ENCODE measurements at regions not wholly inside any gene's neighbourhood (a gene's known extent, or its start where the extent isn't known, plus 50 kb on each side); places are given as distances from the start of the nearest gene placed in this dataset.
A peak's percentile ranks its signal among the peaks of the same experiment; 100 is the strongest.
"Not testable (repeated sequence)": the region's sequence is repeated elsewhere in the genome, so short reads cannot be mapped to it uniquely, and the experiment has no call there.

DNA sequence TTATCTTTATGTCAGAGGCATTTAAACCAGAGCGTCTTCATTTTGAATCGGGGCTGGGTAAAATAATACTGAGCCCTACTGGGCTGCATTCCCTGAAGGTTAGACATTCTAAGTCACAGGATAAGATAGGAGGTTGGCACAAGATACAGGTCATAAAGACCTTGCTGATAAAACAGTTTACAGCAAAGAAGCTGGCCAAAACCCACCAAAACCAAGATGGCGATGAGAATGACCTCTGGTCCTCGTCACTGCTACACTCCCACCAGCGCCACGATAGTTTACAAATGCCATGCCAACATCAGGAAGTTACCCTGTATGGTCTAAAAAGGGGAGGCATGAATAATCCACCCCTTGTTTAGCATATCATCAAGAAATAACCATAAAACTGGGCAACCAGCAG is 110.5 kb upstream of the ZFP64 start:
- not testable (repeated sequence) for DNase-seq

DNA sequence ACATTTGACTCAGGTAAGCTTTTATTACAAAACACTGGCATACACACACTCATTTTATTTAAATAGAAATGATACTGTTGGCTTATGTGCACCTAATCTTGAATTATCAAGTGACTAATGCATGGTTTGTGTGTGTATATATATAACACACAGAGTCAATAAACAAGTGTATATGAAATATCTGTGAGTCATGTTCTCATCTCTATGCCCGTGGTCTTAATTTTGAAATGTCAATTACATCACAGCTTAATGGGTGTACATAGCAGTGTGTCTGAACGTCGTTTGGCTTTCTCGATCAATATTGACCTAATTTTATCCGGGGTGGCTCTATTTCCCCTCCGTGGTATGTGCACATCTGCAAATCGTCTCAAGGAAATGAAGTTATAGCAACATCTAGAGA is 104.0 kb upstream of the ZFP64 start:
- no peak for DNase-seq

DNA sequence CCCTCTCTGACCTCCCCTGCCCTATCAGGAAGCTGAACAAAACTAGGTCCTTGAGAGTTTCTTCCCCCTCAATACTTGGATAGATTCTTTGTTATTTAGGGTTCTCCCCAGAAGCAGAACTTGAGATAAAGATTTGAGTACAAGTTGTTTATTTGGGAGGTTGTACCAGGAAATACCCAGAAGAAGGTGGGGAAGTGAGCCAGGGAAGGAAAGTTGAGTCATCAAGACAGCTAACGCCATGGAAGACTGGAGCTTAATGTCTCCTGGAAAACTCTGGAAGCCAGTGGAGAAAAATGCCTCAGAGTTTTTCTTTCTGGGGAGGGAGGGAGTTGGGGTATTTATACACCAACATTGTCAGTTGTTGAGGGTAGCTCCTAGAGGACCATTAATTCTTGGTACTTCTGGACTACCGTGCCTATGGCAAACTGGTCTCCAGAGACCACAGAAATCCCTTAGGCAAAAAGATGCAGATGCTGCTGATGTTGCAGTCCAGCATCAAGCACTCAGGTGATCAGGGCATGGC is 102.6 kb upstream of the ZFP64 start:
- DNase-seq = no peak

DNA sequence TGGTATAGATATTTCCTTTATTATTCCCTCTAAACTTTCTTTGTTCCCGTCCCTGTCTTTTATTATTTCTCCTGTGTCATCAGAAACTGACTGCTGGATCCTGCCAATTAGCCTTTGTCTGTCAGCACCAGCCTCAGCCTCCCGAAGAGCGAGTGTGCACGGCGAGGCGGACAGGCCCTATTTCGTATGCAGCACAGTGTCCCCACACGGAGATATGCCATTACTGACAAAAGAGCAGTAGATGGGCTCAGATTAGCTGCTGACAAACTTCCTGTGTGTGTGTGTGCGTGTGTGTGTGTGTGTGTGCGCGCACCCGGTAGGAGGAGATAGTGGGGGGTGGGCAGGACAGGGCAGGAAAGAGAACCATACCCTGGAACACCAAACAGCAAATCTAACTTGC is 99.5 kb upstream of the ZFP64 start:
- DNase-seq = no peak

DNA sequence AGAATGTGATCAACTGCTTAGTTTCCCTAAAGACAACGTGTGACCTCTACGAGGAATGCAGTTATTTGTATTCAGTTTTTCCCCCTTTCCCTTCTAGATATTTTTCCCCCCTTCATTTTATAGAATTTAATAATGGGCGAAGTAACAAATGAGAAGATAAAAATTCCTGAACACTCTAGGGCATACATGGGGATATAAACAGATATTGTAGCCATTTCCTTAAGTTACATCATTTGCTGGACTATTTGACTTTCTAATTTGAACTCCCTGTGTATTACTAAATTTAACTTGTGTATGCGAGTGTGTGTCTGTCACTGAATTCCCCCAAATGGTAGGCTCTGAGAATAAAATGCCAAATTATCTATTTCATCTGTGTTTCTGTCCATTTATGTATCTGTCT is 99.0 kb upstream of the ZFP64 start:
- no peak for DNase-seq

DNA sequence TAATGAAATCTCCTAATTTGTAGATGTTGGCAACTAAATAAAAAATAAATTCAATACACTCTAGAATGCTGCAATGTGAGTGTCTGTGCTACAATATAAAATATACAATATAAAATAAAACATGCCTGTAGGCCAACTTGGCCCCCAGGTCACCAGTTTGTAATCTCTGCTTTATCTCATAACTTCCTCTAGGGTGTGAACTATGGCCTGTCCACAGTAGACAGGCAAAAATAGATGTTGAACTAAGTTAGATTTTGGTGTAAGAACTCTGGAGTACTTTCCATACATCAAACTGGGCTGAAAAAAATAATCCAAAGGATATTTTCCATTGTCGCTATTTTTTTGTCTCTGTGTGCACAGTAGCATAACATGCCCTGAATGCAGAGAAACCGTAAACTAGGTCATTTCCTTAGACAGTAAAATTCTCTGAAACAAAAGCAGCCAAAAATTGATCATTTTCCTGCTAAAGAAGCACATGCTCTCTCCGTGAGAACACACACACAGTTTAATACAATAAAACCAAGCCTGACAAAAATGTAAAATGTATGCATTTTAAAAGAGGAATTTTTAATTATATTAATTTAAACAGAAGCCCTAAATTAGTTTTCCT is 98.5 kb upstream of the ZFP64 start:
- DNase-seq = no peak

DNA sequence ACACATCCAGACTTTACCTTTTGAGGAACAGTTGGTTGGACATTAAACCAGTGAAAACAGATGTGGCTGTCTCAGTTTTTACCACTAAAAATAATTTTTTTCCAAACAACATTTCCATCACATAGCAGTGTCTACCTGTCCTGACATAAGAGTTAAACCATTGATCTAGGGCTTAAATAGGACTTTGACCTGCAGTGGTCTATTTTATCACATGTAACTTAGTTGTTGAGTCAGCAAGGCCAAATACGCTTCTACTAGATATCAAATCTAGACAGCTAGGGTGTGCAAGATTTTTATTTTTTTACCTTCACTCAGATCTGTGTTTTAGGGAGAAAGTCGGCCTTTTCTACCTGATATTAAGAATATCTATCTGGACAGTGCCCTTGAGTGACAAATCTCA is 88.8 kb upstream of the ZFP64 start:
- DNase-seq = no peak

DNA sequence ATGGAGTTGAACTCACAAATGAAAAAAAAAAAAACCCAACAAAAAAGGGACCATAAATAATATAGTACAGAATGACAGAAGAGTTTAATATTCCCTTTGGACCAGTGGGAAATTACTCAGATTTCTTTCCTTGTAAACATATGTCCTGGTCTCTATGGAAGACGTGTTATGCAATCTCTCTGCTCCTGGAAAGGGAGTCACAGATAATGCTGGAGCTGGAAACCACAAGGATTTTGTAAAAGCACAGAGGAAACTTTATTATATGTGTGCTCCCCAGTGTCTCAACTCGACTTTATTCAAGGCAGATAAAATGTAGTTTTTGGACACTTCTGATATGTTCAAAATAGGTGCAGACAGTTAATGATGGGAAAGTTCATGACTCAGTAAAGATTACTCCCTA is 88.1 kb upstream of the ZFP64 start:
- no peak for DNase-seq

DNA sequence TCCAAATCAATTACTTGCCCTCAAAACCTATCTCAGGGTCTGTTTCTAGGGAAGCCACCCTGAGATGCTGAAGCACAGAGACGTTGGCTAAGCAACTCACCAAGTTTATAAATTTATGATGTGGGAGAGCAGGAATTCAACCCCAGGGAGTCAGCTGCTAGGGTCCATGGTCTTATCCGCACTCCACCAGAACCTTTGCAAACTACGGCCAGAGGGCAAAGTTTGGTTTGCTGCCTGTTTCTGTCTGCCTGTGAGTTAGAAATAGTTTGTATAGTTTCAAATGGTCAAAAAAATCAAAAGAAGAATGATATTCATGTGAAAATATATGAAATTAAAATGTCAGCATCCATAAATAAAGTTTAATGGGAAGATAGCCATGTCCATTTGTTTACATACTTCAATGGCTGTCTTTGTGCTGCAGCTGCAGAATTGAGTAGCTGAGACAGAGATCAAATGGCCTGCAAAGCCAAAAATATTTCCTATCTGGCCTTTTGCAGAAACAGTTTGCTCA is 83.7 kb upstream of the ZFP64 start:
- no peak for DNase-seq

DNA sequence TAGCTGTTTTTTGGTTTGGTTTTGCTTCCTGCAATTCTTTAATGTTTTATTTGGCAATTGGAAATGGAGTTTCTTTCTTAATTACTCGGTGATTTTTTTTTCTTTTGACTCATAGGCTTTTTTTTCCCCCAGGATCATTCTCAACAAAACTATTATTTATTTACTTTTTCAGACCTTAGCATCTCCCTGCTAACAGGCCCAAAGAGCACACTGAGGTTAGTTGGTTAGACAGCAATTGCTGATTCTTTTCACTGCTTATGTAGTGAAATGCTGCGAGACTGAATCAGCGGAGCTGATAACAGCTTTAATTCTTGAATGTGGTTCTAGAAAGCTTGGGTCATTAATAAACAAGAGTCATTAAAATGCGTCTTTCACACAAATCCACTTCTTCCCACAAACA is 79.1 kb upstream of the ZFP64 start:
- DNase-seq = no peak

DNA sequence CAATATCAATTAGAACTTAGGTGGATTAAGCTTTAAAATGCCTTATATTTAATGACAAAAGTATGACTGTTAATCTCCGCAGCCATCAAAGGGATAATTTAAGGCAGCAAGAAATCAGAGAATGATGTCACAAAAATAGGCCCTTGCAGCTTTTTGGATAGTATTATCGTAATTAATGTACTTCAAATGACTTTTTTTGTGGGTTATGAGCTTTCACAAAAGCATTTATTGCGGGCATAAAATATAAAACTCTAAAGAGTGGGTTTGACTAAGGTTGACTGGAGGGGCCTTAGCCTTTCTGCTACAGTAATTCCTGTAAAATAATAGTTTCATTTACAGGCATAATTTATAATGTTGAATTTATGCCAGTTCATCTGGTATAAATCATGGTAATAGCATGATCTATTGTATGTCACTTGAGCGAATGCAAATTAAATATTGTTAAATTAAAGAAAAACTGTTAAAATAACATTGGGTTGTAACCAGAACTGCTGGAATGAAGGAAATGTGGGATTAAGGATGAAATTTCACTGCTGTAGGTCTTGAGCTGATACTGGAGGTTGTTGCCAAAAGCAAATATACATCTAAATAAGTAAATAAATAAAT is 78.5 kb upstream of the ZFP64 start:
- DNase-seq = no peak

DNA sequence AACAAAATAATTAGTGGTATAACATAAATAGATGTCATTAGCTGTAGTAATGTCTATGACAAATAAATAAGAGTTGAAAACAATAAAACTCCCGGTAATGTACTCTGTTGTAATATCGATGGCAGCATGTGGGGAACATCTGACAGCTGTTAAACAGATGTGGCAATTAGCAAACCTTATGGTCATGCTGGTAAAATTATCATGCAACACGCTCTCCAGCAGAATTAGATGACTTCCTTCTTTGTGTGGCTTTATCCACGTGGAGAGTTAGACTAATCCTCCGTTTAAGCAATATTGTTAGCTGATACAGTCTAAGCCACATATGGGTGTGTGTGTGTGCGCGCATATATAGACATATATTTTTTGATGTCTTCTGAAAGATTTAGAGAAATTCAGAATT is 77.7 kb upstream of the ZFP64 start:
- peak; percentile 80 for DNase-seq

DNA sequence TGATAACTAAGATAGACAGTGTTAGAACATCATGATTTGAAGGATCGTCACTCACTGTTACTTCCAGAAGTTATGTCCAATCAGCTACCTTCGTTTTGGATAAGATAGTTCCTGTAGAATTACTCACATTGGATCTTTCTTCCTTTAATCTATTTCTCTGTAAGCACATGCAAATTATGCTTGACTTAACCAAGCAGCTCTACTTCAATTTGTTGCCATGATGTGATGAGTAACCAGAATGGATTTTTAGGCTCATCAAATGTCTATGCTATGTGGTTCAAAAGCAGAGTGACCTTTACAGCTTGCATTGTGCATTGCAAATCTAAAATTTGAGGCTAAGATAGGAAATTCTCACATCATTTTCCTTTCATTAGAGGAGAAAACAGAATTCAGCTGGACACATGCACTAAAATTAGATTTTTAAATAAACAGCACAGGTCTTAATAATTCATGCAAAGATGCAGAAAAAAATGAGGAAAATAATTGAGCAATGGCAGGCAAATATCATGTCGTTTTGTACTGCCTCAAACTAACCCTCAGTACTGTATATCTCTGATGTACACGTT is 76.7 kb upstream of the ZFP64 start:
- no peak for DNase-seq

DNA sequence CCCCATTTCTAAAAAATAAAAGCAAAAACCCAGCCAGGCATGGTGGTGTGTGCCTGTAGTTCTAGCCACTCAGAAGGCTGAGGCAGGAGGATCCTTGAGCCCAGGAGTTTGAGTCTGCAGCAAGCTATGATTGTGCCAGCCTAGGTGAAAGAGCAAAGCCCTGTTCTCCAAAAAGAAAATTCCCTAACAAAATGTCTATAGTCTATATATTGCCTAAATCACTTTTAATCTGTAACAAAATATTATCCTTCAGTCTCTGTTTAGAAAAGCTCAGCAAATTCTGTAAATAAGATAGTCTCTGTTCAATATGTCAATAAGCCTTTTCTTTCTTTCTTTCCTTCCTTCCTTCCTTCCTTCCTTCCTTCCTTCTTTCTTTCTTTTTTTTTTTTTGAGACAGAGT is 75.8 kb upstream of the ZFP64 start:
- no peak for DNase-seq

DNA sequence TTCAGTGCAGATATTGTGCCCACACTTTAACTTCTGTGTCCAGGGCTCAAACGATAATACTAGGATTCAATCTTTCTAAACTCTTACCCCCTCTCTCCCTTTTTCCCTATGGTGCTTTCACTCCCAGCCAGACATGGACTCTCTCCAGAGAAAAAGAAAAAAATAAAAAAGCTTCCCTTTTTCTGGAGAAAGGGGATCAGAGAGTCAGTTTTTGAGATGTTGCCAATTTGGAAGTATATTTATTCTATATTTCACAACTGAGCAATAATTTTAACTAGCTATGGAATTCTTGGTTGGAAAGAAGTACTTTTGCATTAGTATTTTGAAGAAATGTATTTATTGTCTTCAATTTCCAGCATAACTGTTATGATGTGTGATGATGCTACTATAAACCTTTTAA is 72.2 kb upstream of the ZFP64 start:
- no peak for DNase-seq

DNA sequence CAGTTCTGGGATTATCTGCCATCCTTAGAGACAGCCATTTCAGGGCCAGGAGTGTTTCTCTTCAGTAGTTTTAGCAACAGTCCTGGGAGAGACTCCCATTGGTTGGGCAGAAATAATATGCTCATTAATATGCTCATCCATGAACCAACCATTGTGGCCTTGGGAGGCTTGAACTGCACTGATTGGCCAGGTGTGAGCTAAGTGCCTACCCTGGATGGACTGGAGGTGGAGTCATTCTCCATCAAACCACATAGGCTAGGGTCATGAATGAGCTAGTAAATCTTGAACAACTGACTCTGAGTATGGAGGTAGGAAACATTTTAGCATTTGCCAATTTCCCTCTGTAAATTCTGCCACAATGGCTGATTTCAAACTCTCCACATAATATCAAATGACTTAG is 70.2 kb upstream of the ZFP64 start:
- no peak for DNase-seq

DNA sequence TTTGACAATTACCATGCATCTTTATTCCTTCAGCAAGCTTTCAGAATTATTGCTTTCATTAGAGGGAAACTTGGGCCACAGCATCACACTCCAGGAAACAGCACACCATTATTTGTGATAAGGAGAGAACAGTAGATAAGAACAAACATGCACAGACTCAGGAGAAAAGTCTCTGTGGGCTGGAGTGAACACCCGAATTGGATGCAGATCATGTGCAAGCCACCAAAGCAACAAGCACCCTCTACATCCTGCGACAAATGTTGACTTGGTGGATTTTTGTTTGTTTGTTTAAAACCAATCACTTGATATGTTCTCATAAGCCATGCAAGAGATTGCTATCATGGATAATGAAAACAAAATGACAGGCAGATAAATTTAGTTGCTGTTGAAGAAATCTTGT is 67.7 kb upstream of the ZFP64 start:
- DNase-seq = no peak

DNA sequence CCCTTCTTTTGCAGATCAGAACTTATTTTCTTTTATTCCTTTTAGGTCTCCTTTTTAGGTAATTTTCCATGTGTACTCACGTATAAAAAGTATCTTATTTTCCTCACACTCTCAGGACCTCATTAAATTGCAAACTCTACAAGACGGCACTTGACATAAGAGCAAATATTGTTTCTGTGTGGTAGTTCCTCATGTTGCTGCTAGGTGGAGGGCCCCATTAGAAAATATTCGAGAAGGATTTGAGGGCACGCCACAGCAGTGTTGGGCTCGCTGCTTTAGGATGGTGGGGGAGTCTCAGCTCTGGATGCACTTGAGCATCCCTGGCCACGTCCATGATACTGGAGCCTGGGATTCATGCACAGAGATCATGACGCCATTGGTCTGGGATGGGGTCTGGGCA is 64.9 kb upstream of the ZFP64 start:
- DNase-seq = no peak

DNA sequence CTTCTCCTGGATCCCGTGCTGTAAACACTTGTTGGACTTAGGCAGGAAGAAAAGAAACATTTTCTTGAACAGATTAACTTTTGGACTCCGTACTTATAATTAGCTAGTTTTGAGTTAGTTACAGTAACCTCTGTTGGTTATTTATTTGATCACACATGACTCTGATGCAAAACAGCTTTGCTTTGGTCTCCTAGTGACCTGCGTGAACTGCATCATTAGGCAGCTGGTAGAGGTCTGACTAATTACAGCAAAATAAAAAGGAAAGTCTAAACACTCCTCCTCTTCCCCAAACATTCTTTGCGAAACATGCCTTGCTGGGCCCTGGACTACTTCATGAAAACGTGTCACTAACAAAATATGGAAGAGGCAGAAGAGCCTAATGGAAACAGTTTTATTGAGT is 61.1 kb upstream of the ZFP64 start:
- DNase-seq = no peak

DNA sequence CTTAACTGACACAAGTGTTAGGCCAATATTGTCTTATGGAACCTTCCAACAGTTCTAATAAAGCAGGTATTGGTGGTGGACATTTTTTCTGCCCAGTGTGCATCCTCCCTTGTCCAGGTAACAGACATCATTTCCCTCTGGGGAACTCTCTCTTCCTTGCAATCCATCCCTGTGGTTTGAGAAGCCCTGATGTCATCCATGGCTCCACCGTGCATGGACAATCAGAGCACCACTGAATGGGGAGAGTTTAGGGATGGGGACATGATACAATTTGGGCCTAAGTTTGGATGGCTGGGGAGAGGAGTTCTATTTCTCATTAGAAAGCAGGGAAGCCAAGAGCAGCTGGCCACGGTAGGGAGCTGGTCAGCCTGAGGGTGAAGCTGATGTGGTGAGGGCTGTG is 60.2 kb upstream of the ZFP64 start:
- no peak for DNase-seq

DNA sequence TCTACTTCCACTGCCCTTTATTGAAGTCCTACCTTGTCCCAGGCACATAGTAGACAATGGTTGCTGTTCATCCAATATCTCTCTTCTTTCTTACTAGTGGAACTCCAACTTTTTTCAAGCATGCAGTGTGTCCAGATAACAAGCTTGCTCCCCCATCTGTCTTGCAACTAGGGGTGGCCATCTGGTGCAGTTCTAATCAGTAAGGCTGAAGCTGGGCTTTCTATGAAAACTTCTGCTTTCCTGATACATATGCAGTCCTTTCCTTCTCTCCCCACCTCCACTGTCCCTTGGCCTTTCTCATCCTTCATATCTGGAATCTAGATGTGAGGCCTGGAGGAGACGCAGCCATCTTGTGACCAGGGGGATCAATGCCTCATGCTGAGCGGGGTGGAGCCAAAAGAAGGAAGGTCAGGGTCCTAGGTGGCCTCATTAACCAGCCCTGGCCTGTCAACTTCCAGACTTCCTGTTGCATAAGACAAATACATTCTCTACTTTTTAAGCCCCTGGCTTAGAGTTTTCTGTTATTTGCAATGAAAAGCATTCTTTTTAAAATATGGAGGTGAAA is 59.6 kb upstream of the ZFP64 start:
- no peak for DNase-seq

DNA sequence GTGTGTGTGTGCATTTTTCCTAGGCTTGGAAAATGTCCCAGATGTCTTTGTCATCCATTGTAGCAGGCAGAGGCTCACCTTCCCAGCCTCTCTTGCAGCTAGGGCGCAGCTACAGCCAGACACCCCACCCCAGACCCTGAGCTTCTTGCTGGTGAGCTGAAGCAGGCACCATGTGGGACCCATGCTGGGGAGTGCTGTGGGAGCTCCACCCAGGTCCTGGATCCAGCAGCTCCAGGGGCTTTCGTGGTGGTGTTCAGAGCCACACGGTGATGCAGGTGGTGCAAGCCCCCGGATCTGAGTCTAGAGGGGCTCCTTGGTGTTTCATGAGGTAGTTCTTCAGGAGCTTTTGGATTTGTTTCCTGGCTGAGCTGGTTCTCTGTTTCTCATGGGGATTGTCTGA is 56.0 kb upstream of the ZFP64 start:
- no peak for DNase-seq

DNA sequence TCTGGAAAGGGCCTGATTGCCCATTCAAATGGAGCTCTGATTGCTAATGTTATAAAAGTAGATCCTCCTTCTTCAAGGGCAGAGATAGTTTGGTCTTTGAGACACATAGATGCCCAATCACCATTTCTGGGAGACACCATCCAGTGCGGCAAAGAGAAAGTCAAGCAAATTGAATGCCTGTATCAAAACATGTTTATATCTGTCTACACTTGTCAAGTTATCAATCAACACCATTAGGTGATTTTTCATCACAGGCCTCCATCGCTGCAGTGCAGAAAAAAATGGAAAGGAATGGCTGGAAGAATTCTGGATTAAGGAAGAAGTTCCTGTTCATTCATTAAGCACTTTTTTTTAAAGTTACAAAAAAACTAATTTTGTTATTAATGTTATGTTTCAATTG is 54.8 kb upstream of the ZFP64 start:
- DNase-seq = no peak

DNA sequence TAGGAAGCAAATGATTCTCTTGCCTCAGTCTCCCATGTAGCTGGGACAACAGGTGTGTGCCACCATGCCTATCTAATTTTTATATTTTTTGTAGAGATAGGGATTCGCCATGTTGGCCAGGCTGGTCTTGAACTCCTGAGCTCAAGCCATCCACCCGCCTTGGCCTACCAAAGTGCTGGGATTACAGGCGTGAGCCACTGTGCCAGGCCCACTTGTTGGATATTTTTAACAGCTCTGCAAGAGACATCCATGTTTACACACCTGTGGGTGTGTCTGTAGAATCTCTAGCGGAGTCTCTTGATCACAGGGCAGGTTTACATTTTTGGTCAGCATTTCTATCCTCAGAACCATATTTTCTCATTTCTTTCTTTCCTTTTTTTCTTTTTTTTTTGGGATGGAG is 53.1 kb upstream of the ZFP64 start:
- DNase-seq = no peak
